Astrocyte (in vitro differentiated cells and primary cell): ENCODE measurements at regions not wholly inside any gene's neighbourhood (a gene's known extent, or its start where the extent isn't known, plus 50 kb on each side); places are given as distances from the start of the nearest gene placed in this dataset.

Source experiments
- CTCF ChIP-seq: IDR thresholded peaks from 2 replicates; pipeline ENCODE4 v1.5.1; 2011; ENCODE audit warnings: low read depth, mild to moderate bottlenecking, inconsistent platforms, low read length, moderate library complexity; ENCODE audit not compliant: insufficient read depth
- EZH2 ChIP-seq: IDR thresholded peaks from 2 replicates; pipeline ENCODE4 v1.6.1; 2012; ENCODE audit warnings: mild to moderate bottlenecking, low read length, inconsistent platforms; ENCODE audit not compliant: insufficient read depth

- no peak for TF ChIP-seq CTCF
- TF ChIP-seq EZH2: no peak
Measured at GRCh38 chr3:181487236-181487978, 224.3 kb upstream of the SOX2 start.
